ENCODE measurements at regions not wholly inside any gene's neighbourhood (a gene's known extent, or its start where the extent isn't known, plus 50 kb on each side); places are given as distances from the start of the nearest gene placed in this dataset.

- no peak for DNase-seq (ENCODE audit: low read depth)
Measured at GRCh38 chr9:119827526-119827925, 458.3 kb upstream of the BRINP1 start.

GRCh38 chr9:119827126-119827525 is 457.9 kb upstream of the BRINP1 start:
- no peak for DNase-seq (ENCODE audit: low read depth)

- no peak for DNase-seq (ENCODE audit: low read depth)
Measured at GRCh38 chr9:119818726-119819435, 449.6 kb upstream of the BRINP1 start.

GRCh38 chr9:119810645-119811429 is 441.6 kb upstream of the BRINP1 start:
- DNase-seq (ENCODE audit: low read depth), result no peak

GRCh38 chr9:119803679-119804078 is 434.4 kb upstream of the BRINP1 start:
- DNase-seq (ENCODE audit: low read depth), result no peak

- no peak for DNase-seq (ENCODE audit: low read depth)
Measured at GRCh38 chr9:119802621-119803020, 433.4 kb upstream of the BRINP1 start.

- DNase-seq (ENCODE audit: low read depth), result no peak
Measured at GRCh38 chr9:119802133-119802532, 432.9 kb upstream of the BRINP1 start.

GRCh38 chr9:119801311-119801710 is 432.1 kb upstream of the BRINP1 start:
- no peak for DNase-seq (ENCODE audit: low read depth)

GRCh38 chr9:119795395-119795794 is 426.2 kb upstream of the BRINP1 start:
- no peak for DNase-seq (ENCODE audit: low read depth)

GRCh38 chr9:119794836-119795235 is 425.6 kb upstream of the BRINP1 start:
- no peak for DNase-seq (ENCODE audit: low read depth)

GRCh38 chr9:119793218-119793617 is 424.0 kb upstream of the BRINP1 start:
- no peak for DNase-seq (ENCODE audit: low read depth)

GRCh38 chr9:119792242-119792641 is 423.0 kb upstream of the BRINP1 start:
- no peak for DNase-seq (ENCODE audit: low read depth)

- DNase-seq (ENCODE audit: low read depth), result no peak
Measured at GRCh38 chr9:119789987-119790386, 420.8 kb upstream of the BRINP1 start.

- no peak for DNase-seq (ENCODE audit: low read depth)
Measured at GRCh38 chr9:119788921-119789320, 419.7 kb upstream of the BRINP1 start.

GRCh38 chr9:119781886-119782285 is 412.7 kb upstream of the BRINP1 start:
- DNase-seq (ENCODE audit: low read depth), result no peak

GRCh38 chr9:119775410-119775809 is 406.2 kb upstream of the BRINP1 start:
- DNase-seq (ENCODE audit: low read depth), result no peak

GRCh38 chr9:119773823-119774222 is 404.6 kb upstream of the BRINP1 start:
- no peak for DNase-seq (ENCODE audit: low read depth)

GRCh38 chr9:119771341-119771740 is 402.1 kb upstream of the BRINP1 start:
- DNase-seq (ENCODE audit: low read depth), result no peak

GRCh38 chr9:119768266-119768665 is 399.0 kb upstream of the BRINP1 start:
- no peak for DNase-seq (ENCODE audit: low read depth)

GRCh38 chr9:119765632-119766175 is 396.5 kb upstream of the BRINP1 start:
- no peak for DNase-seq (ENCODE audit: low read depth)

GRCh38 chr9:119763260-119763659 is 394.0 kb upstream of the BRINP1 start:
- DNase-seq (ENCODE audit: low read depth), result no peak

- DNase-seq (ENCODE audit: low read depth), result no peak
Measured at GRCh38 chr9:119761812-119762211, 392.6 kb upstream of the BRINP1 start.

GRCh38 chr9:119758990-119759389 is 389.8 kb upstream of the BRINP1 start:
- no peak for DNase-seq (ENCODE audit: low read depth)

Measured in activated T-cell treated with anti-CD3 and anti-CD28 coated beads for 48 hours (primary cell).